Gastrocnemius medialis (tissue), 4 donors: ENCODE measurements at regions not wholly inside any gene's neighbourhood (a gene's known extent, or its start where the extent isn't known, plus 50 kb on each side); places are given as distances from the start of the nearest gene placed in this dataset.

ENCODE experiments used
- ATAC-seq, 2 donors: fragments of 150-250 bp; one replicate each; pipeline ENCODE4 v1.9.1; 2016
- DNase-seq, 2 donors: peaks; one replicate each; pipeline ENCODE4 v3.0.0-alpha.2; 2019
- H3K27ac ChIP-seq, 4 donors: fragments of 200-600 bp; sonication (generic); 1 replicate in 1 of 4; 2 replicates in 3 of 4; pipeline ENCODE4 v1.5.1; 2016 to 2018; ENCODE audit warnings: mild to moderate bottlenecking in 2 of 4, moderate library complexity in 1 of 4
- H3K27me3 ChIP-seq, 3 donors: fragments of 200-600 bp; sonication (generic) in 2 of 3; 1 replicate in 1 of 3; 2 replicates in 2 of 3; pipeline versions ENCODE4 v1.5.1 to v1.6.0; 2016 to 2019; ENCODE audit warnings: mild to moderate bottlenecking in 1 of 3, moderate library complexity in 1 of 3
- H3K36me3 ChIP-seq, 2 donors: fragments of 200-600 bp; sonication (generic) in 1 of 2; one replicate each; pipeline ENCODE4 v1.5.1; 2017 to 2018
- H3K4me1 ChIP-seq, 2 donors: fragments of 200-600 bp; sonication (generic) in 1 of 2; one replicate each; pipeline ENCODE4 v1.5.1; 2016 to 2017; ENCODE audit warnings: mild to moderate bottlenecking in 2 of 2
- H3K4me3 ChIP-seq, 4 donors: fragments of 200-600 bp; sonication (generic) in 3 of 4; 1 replicate in 1 of 4; 2 replicates in 3 of 4; pipeline ENCODE4 v1.5.1; 2016 to 2019; ENCODE audit warnings: mild to moderate bottlenecking in 2 of 4
- H3K9me3 ChIP-seq, 3 donors: fragments of 200-600 bp; sonication (generic) in 2 of 3; 1 replicate in 1 of 3; 2 replicates in 2 of 3; pipeline ENCODE4 v1.5.1; 2016 to 2019
- POLR2A ChIP-seq, 2 donors: fragments of 450-650 bp; IDR thresholded peaks; one replicate each; pipeline ENCODE4 v1.6.1; 2017; ENCODE audit warnings: antibody characterized with exemption in 2 of 2, mild to moderate bottlenecking in 2 of 2, moderate library complexity in 2 of 2
- in situ Hi-C, 4 donors: fragments of 200-750 bp; cut with MboI; loops; one replicate each; pipeline versions ENCODE4 v1.15.0 to v1.8.0; 2017; ENCODE audit warnings: low sequenced_read_pairs in 4 of 4
- intact Hi-C: fragments of 100-400 bp; cut with DNase I; formaldehyde crosslinking; loops from one replicate; pipeline ENCODE4 v1.15.1; 2023; ENCODE audit warnings: low total_unique reads
- TF ChIP-seq, protein P1 (sequence below), 5 experiments: fragments of 450-650 bp in 3 of 5; fragments of 200-600 bp in 2 of 5; sonication (generic) in 2 of 5; IDR thresholded peaks in 4 of 5; conservative IDR thresholded peaks in 1 of 5; 1 replicate in 4 of 5; 2 replicates in 1 of 5; pipeline ENCODE4 v1.5.1; 2016 to 2019; ENCODE audit warnings: antibody characterized with exemption in 5 of 5, mild to moderate bottlenecking in 3 of 5, moderate library complexity in 3 of 5

DNA sequence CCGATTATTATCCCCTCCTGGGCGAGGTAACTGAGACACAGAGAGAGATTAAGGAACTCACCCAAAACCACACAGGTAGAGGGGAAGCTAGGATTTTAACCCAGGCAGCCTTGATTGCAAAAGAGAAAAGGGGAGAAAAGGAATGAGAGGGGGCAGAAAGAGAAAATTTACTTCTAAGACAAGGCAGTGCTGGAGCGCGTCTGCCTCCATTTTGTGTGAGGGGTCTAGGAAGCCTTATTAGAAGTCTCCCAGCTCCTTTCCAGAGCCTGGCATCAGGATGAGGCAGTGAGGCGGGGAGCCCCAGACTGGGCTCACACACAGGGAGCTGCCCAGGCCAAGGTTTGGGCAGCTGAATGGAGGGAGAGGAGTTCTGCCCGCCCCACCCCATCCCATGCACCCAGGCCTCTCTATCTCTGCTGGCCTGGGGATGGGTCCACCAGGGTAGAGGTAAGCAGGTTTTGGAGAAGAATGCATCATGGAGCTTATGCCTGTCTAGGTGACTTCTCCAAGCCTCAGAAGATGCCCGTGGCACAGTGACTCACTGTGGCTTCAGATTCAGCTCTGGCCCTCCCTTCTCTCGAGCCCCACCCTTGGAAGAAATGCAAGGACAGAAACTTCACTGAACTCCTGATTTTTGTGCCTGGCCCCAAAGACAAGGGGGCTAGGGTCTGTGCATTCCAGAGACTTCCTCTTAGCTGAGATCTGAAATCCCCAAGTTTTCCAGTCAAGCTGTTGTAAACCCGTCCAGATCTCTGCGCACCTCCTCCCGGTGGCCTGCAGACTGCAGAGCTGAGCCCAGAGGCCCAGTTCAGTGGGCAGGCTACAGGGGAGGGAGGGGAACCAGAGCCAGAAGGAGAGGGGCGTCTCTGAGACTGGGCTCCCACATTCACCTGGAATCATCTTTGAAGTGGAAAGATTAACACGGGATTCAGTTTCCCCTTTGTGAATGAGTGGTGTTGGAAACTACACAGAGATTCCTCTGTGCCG is 95.1 kb upstream of the CDH5 start:
- in situ Hi-C loops, result no loop called here
- H3K27ac ChIP-seq, result no peak overlapping the region

DNA sequence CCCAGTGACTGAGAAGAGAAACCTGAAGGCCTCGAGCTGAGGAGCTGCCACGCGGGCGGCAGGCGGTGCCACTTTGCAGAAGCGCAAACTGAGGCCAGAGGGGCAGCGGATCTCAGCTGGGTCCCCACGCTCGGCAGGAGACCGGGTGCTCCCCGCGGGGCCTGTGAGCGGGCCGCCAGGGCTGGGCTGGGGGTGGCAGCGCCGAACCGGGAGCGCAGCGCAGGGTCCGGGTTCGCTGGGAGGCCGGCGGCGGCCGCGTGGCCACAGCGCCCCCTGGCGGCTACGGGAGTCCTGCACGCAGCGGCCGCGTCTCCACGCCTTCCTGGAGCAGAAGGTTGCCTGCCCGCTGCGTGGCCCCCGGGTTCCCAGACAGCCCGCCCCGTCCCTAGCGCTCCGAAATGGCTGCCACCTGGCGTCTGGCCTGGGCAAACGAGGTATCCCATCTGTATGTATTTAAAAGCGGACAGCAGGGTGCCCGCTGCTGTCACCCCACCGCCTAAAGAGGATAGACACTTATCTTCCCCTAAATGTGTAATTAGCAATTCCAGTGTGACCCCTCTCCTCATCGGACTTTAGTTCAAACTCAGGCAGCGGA is 96.1 kb upstream of the CDH5 start:
- no peak overlapping the region for H3K27ac ChIP-seq
- H3K9me3 ChIP-seq, result no peaks in the 10 kb centered on the region
- DNase-seq (peak in 1 of 2 donors; percentile 25), ATAC-seq (peak in 1 of 2 donors; percentile 47)
- H3K27me3 ChIP-seq, result peaks cover 0 to 3% (median 0%) of the 10 kb centered on the region in 3 donors
- H3K4me1 ChIP-seq, result no peaks in the 10 kb centered on the region
- TF ChIP-seq POLR2A (IDR thresholded peaks at IDR 0.05), result no peak
- TF ChIP-seq, protein P1, sequence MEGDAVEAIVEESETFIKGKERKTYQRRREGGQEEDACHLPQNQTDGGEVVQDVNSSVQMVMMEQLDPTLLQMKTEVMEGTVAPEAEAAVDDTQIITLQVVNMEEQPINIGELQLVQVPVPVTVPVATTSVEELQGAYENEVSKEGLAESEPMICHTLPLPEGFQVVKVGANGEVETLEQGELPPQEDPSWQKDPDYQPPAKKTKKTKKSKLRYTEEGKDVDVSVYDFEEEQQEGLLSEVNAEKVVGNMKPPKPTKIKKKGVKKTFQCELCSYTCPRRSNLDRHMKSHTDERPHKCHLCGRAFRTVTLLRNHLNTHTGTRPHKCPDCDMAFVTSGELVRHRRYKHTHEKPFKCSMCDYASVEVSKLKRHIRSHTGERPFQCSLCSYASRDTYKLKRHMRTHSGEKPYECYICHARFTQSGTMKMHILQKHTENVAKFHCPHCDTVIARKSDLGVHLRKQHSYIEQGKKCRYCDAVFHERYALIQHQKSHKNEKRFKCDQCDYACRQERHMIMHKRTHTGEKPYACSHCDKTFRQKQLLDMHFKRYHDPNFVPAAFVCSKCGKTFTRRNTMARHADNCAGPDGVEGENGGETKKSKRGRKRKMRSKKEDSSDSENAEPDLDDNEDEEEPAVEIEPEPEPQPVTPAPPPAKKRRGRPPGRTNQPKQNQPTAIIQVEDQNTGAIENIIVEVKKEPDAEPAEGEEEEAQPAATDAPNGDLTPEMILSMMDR (IDR thresholded peaks at IDR 0.05 in 4 of 5, conservative IDR thresholded peaks at IDR 0.05 in 1 of 5), result peak; percentile 75 to 97 (median 88)
- peak overlapping the region in 3 of 4 donors; percentile 34 to 55 (median 44) for H3K4me3 ChIP-seq
- in situ Hi-C loops, result no loop called here
- intact Hi-C loops, result no loop called here
- H3K36me3 ChIP-seq, result no peaks in the 10 kb centered on the region

More for the DNA sequence above, 95.1 kb upstream of the CDH5 start:
- no peak for TF ChIP-seq POLR2A (IDR thresholded peaks at IDR 0.05)
- TF ChIP-seq, protein P1 (IDR thresholded peaks at IDR 0.05 in 4 of 5, conservative IDR thresholded peaks at IDR 0.05 in 1 of 5), result no peak
- no peaks in the 10 kb centered on the region for H3K36me3 ChIP-seq
- H3K27me3 ChIP-seq, result peaks cover 0 to 3% (median 0%) of the 10 kb centered on the region in 3 donors
- no peak for DNase-seq
- no peaks in the 10 kb centered on the region for H3K9me3 ChIP-seq
- intact Hi-C loops, result no loop called here
- H3K4me3 ChIP-seq, result no peak overlapping the region
- no peaks in the 10 kb centered on the region for H3K4me1 ChIP-seq
- ATAC-seq, result no peak

DNA sequence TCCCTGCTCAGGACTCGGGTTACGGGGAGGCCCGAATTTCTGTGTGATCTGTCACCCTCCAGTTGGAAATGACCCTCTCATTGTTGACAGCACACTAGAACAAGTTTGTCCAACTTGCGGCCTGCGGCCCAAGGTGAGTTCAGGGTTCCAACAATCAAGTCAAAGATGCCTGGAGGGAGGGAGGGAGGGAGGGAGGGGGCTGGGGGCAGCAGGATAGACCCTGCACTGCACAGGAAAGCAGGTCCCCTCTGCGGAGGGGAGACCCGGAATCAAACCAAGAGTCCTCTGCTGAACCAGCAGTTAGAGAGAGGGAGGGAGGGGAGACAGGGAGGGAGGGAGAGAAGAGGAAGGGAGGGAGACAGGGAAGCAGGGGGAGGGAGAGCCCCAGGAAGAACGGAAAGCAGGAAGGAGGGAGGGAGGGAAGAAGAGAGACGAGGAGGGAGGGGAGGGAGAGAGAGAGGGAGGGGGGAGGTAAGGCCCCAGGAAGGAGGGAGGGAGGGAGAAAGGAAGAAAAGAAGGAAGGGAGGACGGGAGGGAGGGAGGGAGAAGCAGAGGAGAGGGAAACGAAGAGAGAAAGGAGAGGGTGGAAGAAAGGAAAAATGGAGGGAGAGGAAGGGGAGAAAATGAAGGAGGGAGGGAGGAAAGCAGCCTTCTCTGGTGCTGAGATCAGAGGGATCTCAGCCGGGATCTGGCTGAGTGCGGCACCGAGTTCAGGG is 96.7 kb upstream of the CDH5 start:
- no peak for DNase-seq
- no peak overlapping the region for H3K27ac ChIP-seq

More for the DNA sequence above, 96.7 kb upstream of the CDH5 start:
- peaks cover 0 to 3% (median 0%) of the 10 kb centered on the region in 3 donors for H3K27me3 ChIP-seq
- no peaks in the 10 kb centered on the region for H3K9me3 ChIP-seq
- H3K4me3 ChIP-seq, result peak overlapping the region in 3 of 4 donors; percentile 34 to 55 (median 44)
- TF ChIP-seq POLR2A (IDR thresholded peaks at IDR 0.05), result no peak
- TF ChIP-seq, protein P1 (IDR thresholded peaks at IDR 0.05 in 4 of 5, conservative IDR thresholded peaks at IDR 0.05 in 1 of 5), result no peak
- intact Hi-C loops, result loop anchor here (5.0 to 10.0 kb wide), 2 partner anchors 245 to 1147 kb away; partner anchors contain the start of gene CDH11
- no peaks in the 10 kb centered on the region for H3K4me1 ChIP-seq
- in situ Hi-C loops, result no loop called here
- no peak for ATAC-seq
- H3K36me3 ChIP-seq, result no peaks in the 10 kb centered on the region
